Stromal cell of bone marrow (primary cell): ENCODE measurements at regions not wholly inside any gene's neighbourhood (a gene's known extent, or its start where the extent isn't known, plus 50 kb on each side); places are given as distances from the start of the nearest gene placed in this dataset.
A peak's percentile ranks its signal among the peaks of the same experiment; 100 is the strongest.
"Not testable (repeated sequence)": the region's sequence is repeated elsewhere in the genome, so short reads cannot be mapped to it uniquely, and the experiment has no call there.

Source experiments
- DNase-seq: peaks from one replicate; pipeline ENCODE4 v3.0.0-alpha.2; 2012; ENCODE audit warnings: low read depth

DNA sequence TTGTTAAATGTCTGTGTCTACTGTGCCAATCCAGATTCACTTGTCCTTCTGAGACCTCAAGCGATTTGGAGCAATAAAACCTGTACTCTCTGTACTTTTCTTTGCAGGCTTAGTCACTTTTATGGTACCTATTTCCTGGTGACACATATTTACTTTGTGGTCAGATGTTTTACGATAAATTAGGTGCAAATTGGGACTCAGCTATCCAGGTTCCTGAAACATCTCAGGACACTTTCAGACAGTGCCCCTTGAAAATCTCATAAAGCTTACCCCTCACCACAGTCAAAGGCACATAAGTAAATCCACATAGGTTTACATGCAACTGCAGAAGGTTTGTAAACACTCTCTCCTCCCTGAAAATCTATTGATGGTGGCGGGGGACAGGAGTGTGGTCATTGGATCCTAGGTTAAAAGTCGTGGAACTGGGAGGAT, 438.8 kb downstream of the EFNB2 start:
- DNase-seq: no peak

- DNase-seq: no peak
These were observed 439.5 kb downstream of the EFNB2 start for GRCh38 chr13:106095919-106096318.

GRCh38 chr13:106095406-106095805, 440.1 kb downstream of the EFNB2 start:
- DNase-seq: no peak

DNA sequence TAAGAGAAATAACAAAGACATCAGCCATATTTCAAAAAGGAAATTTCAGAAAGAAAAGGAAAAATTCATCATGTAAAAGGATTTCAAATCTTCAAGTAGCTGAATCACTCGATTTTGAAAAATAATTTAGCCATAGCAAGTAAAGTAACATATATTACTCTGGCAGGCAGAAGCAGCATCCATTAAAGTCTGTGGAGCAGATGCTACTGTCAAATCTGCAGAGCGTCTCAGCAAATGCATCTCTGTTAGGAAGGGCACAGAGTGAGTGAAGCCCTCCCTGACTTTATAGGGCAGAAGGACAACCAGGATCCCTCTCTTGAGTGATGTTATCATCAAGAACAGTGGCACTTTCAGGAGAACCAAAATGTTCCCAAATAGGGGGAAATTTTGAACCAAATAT, 445.5 kb downstream of the EFNB2 start:
- DNase-seq: no peak

GRCh38 chr13:106089261-106089980, 446.0 kb downstream of the EFNB2 start:
- no peak for DNase-seq

DNA sequence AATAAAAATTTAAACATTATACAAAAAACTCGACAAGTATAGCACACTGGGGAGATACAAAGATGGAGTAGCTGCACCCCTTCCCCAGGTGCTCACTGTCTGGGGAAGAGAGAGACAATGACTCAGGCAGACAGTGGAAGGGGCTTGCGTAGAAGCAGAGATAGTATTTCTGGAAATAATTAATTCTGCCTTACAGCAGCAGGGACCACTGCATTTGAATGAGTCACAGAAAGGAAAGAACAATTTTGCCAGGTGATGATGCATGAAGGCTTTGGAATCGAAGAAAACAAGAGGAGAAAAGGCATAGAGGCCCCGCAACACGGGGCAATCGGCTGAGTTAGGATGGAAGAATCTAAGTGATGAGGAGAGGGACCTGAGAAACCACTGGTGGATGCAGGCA, 447.4 kb downstream of the EFNB2 start:
- no peak for DNase-seq

DNA sequence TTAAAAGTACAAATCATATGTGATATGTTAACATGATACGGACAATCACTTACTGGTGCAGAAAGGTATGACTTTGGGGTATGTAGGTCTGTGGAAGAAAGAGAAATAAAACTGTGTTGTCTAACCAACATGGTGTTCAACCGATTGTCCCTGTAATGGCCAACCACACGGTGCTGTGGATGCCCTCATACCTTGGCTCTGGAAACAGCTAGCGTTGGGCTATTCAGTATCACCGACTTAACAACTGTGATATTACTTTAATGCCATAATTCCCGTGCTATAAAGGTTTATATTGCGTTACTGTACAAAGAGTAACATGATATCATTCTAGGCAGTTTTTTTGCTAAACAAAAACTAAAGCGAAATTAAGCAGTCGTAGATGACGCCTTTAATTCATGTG, 448.3 kb downstream of the EFNB2 start:
- DNase-seq: no peak

DNA sequence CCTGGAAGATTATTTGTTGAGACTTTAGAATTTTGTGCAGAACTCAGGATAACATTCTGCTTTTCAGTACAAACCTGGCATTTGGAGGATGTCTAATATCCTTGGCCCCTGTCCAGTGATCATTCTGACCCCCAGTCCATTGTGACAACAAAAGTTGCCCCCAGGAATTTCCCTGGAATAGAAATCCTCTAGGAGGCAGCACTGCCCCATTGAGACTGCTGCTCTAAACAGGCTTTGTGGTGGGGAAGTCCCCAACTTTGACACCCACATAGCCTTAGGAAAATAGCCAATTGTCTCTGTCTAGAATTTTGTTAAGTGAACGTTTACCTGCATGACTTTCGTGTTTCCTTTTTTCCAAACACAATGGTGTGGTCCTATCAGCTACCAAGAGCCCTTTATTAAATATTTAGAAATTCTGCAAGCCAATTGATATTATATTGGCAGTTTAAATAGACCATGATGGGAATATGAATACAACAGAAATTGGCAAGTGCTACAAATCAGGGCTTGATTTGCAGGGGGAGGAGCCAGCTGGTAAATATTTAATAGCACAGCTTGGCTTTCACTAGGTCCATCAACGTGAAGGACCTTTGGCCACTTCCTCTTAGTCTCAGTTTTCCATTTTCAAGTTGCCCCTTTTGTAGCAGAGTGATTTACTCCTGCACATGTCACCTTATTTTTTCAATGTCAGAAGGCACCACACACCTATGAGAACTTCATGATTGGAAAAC, 451.7 kb downstream of the EFNB2 start:
- DNase-seq: no peak

DNA sequence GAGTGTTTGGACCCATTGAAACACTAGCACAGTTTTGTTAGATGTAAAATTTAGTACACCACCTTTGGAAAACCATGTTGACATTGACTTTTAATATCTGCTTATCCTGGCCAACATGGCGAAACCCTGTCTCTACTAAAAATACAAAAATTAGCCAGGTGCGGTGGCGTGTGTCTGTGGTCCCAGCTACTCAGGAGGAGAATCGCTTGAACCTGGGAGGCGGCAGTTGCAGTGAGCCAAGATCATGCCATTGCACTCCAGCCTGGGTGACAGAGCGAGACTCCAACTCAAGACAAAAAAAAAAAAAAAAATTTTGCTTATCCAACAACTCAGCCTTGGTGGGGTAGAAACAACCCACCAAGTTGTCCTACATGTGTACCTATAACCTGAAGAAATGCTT, 454.2 kb downstream of the EFNB2 start:
- DNase-seq: not testable (repeated sequence)

GRCh38 chr13:106078191-106078590, 457.3 kb downstream of the EFNB2 start:
- no peak for DNase-seq

- no peak for DNase-seq
These were observed 458.4 kb downstream of the EFNB2 start for GRCh38 chr13:106077017-106077416.

- DNase-seq: no peak
These were observed 463.4 kb downstream of the EFNB2 start for GRCh38 chr13:106072014-106072413.

GRCh38 chr13:106063591-106064313, 471.7 kb downstream of the EFNB2 start:
- peak; percentile 53 for DNase-seq

GRCh38 chr13:106061781-106062180, 473.7 kb downstream of the EFNB2 start:
- no peak for DNase-seq

DNA sequence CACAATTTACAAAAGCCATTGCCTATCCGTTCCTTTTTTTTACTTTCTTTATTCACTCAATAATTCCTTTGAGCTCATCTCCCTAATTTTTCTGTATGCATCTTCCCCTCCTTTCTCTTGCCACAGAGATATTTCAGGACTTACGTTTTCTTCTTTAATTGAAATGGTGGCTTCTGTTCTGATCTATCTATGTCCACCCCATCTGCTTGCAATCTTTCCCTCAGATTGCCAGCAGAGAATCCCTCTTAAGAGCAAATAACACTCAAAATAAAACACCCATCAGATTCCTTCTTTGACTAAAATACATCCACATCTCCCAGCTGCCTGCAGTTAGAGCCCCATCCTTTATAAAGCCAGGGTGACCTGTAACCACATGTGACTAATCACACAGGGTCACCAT, 478.6 kb downstream of the EFNB2 start:
- no peak for DNase-seq

- no peak for DNase-seq
These were observed 483.2 kb downstream of the EFNB2 start for GRCh38 chr13:106052200-106052767.

DNA sequence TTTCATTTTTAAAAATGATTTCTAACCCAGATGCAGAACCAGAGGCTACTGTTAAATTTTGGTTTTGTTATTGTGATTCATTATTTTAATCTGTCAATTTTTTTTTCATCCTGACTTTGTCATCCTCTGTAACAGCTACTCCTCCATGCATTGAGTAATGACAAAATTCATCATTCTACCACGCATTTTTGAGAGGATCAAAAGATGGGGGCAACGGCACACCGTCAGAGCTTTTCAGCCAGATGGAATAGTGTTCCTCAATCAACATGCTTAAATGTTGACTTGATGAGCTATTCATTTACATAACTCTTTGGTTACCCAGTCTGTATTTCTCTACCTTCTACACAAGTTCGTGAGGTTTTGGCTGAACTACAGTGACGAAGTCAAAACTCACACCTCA, 486.3 kb downstream of the EFNB2 start:
- DNase-seq: no peak

DNA sequence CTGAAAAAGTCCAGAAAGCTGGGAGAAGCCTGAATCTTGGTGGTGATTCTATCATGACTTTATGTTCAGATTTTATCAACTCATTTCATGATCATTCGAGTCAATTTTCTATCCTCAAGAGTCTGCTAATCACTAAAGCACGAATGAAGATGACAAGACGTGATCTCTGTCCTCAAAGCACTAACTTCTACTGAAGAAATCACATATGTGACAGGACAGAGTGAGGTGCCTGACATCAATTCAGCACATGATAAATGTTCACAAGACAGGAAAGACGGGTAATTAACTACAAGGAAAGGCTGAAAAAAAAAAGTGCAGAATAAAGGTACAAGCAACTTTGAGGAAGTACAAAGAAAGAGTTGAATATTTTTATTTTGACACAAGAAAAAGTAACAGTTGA, 487.1 kb downstream of the EFNB2 start:
- DNase-seq: no peak

DNA sequence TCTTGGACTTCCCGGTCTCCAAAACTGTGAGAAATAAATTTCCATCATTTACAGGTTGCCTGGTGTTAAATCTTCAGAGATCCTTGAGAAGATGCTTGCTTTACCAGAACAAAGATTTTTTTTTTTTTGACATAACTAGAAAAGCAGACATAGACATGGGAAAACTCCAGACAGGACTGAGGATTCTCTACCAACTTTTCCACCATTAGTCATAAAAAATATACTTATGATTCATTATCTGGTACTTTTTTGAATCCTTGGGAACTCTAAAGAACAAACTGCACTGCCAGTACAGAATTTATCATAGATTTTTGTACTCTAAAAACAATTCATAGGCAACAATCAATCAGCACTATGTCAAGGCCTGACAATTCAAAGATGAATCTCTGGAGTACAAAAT, 487.6 kb downstream of the EFNB2 start:
- DNase-seq: peak; percentile 36

DNA sequence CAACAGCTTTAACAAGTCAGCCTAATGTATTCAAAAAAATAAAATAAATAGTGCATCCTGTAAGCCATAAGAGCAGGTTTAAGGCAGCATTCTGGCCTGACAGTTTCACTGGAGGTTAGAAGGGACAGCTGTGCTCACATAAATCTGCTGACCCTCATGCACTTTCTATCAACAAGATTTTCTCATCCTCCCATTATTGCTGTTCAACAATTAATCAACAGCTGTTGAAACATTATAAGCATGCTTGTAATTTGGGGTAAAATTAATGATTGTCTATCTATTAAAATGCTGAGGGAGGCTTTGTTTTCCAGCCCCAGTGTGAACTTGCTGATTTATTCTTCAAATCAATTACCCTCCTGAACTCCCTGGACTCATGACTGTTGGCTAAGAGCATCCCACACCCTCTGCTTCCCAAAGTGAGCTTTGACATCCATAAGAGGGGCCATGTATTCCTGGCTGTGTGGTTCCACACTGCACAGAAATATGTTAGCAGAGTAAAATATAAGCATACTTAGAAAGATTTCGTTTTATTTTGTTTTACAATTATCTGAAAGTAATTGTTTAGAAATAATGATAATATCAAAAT, 492.4 kb downstream of the EFNB2 start:
- DNase-seq: no peak

DNA sequence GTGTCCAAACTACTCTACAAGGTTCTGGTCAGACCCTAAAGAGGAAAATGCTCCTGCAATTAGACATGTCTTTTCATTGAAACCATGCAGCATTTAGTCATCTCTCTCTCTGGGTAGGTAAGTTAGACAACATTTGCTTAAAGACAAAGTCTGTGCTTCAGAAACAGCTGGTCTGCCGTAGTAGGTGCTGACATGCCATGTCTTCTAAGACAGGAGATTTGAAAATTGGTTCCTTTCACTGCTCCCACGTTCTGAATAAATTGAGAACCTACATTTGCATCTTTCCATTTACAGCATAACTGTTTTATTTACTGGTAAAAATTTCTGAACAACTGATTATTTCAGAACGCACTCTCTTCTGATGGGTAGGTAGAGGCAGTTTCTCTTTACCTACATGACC, 494.0 kb downstream of the EFNB2 start:
- DNase-seq: no peak

DNA sequence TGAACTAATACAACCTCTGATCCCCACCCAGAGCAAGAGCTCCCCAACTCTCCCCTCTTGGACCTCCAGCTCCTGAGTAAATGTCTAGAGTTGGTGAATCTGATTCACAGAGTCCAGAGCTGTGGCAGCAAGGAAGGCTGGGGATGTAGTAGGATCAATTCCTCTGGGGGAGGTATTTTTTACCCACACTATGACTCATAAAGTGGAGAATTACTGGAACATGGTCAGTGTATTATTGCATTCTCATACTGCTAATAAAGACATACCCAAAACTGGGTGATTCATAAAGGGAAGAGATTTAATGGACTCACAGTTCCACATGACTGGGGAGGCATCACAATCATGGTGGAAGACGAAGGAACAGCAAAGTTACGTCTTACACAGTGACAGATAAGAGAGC, 496.7 kb downstream of the EFNB2 start:
- peak; percentile 88 for DNase-seq
